ENCODE measurements at regions not wholly inside any gene's neighbourhood (a gene's known extent, or its start where the extent isn't known, plus 50 kb on each side); places are given as distances from the start of the nearest gene placed in this dataset.

- TF ChIP-seq CTCF (conservative IDR thresholded peaks at IDR 0.05; ENCODE audit: low read depth) = no peak
- ChIA-PET CTCF (interaction anchor here (0.5 kb wide), 1 partner anchor 223 kb away, joined by 3 read pairs; no protein-coding TSS in a partner anchor), POLR2A (ENCODE audit: low non-redundant PET) (no interaction called here)
- DNase-seq (ENCODE audit: low spot score) = no peak
- H3K27ac ChIP-seq = no peak overlapping the region
Measured at GRCh38 chr12:79534029-79534867, 156.5 kb downstream of the PAWR start.

GRCh38 chr12:79532907-79533288, 157.9 kb downstream of the PAWR start:
- ChIA-PET CTCF (interaction anchor here (0.8 to 1.2 kb wide), 2 partner anchors 15 kb away, joined by 3 read pairs; no protein-coding TSS in a partner anchor), POLR2A (ENCODE audit: low non-redundant PET) (no interaction called here)
- H3K27ac ChIP-seq = no peak overlapping the region
- no peak for TF ChIP-seq CTCF (conservative IDR thresholded peaks at IDR 0.05; ENCODE audit: low read depth)
- DNase-seq (ENCODE audit: low spot score) = no peak

- H3K27ac ChIP-seq = no peak overlapping the region
- ChIA-PET POLR2A (ENCODE audit: low non-redundant PET) (no interaction called here), CTCF (interaction anchor here (0.6 to 1.2 kb wide), 2 partner anchors 14 to 556 kb away, joined by 3 read pairs; no protein-coding TSS in a partner anchor)
- no peak for TF ChIP-seq CTCF (conservative IDR thresholded peaks at IDR 0.05; ENCODE audit: low read depth)
- no peak for DNase-seq (ENCODE audit: low spot score)
Measured at GRCh38 chr12:79531518-79531917, 159.2 kb downstream of the PAWR start.

- ChIA-PET CTCF (no interaction called here), POLR2A (ENCODE audit: low non-redundant PET) (no interaction called here)
- no peak for TF ChIP-seq CTCF (conservative IDR thresholded peaks at IDR 0.05; ENCODE audit: low read depth)
- no peak overlapping the region for H3K27ac ChIP-seq
- DNase-seq (ENCODE audit: low spot score) = no peak
Measured at GRCh38 chr12:79527473-79527872, 163.3 kb downstream of the PAWR start.

DNA sequence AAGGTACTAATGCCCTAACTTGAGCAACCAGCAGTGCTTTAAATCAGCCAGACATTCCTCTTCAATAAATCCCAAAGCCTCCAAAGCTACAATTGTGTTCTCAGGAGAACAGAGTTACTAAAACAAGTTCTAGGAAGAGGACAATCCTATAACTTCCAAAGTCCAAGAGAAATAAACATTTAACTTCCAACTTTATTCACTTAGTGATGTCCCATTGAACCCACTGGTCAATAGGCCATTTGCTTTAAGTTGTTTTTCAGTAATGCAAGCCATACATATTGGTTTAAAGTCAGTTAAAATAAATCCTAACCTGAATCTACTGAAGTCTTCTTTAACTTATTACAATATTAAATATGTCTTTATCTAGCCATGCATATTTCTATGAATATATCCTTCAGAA, 165.4 kb downstream of the PAWR start:
- CTCF ChIA-PET = no interaction called here
- TF ChIP-seq CTCF (conservative IDR thresholded peaks at IDR 0.05; ENCODE audit: low read depth) = no peak
- no peak for DNase-seq (ENCODE audit: low spot score)

GRCh38 chr12:79524507-79525148, 166.1 kb downstream of the PAWR start:
- TF ChIP-seq CTCF (conservative IDR thresholded peaks at IDR 0.05; ENCODE audit: low read depth) = no peak
- POLR2A ChIA-PET (ENCODE audit: low non-redundant PET) = no interaction called here
- CTCF ChIA-PET = interaction anchor here (0.6 kb wide), 2 partner anchors 241 to 499 kb away, joined by 3 to 4 read pairs; no protein-coding TSS in a partner anchor
- DNase-seq (ENCODE audit: low spot score) = no peak
- H3K27ac ChIP-seq = no peak overlapping the region

More for the DNA sequence above, 165.4 kb downstream of the PAWR start:
- POLR2A ChIA-PET (ENCODE audit: low non-redundant PET) = no interaction called here
- H3K27ac ChIP-seq = no peak overlapping the region
